ENCODE measurements at regions not wholly inside any gene's neighbourhood (a gene's known extent, or its start where the extent isn't known, plus 50 kb on each side); places are given as distances from the start of the nearest gene placed in this dataset.

DNA sequence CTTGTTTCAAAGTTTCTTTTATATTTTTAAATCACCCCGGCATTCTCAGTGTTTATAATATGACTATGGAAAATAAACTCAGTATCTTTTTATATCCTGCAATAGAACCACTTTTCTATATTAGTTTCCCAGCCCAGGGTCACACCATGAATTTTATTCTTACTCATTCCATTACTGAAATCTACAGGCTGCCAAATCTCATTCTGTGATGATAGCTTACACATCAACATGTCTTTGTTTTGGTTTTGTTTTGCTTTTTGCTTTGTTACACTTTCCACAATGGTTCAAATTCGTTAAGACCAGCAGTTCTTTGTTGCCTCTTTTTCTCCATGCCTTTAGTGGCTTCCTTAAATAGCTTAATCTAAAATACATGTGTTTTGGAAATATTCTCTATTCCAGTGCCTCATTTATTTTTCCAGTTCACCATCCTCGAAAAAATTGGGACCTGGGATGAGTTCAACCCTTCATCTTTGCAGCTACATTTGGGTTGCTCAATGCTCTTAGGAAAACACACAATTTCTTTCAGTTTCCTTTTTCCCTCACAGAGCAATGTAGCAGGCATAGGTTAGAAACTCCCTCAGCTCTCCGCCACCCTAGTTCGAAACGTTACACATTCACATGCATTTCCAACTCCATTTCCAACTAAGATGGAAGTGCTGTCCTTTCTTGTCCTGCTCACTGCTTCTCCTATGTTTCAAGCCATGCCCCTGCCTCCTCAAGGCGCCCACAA lies 1146.3 kb downstream of the MAT2B start:
- H3K27ac Mint-ChIP-seq, result no peak overlapping the region
- H3K27me3 Mint-ChIP-seq, result no peaks in the 10 kb centered on the region
- H3K4me3 Mint-ChIP-seq, result no peak overlapping the region
- H3K4me1 Mint-ChIP-seq (ENCODE audit: low read depth), result no peaks in the 10 kb centered on the region
- H3K36me3 Mint-ChIP-seq (ENCODE audit: low read depth), result no peaks in the 10 kb centered on the region
- H3K9me3 Mint-ChIP-seq, result peaks cover 5% of the 10 kb centered on the region

DNA sequence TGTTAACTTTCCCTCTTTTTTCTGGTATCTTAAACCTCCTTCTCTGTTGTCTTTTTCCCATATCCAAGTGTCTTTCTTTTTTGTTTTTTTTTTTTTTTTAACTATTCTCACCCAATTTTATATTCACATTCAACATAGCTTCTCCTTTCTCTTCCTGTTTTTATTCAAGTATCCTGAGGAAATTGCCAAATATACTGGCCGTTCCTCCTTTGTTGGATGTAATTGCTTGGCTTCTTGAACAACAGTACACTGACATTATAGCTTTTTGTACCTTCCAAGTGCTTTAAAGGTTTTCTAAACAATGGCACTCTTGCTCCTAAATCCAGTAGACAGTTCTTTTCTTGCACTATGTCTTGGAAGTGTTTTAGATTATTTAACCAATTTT lies 1146.8 kb downstream of the MAT2B start:
- Mint-ChIP-seq H3K36me3 (ENCODE audit: low read depth) (no peaks in the 10 kb centered on the region), H3K27ac (no peak overlapping the region), H3K9me3 (peaks cover 5% of the 10 kb centered on the region), H3K4me3 (no peak overlapping the region), H3K27me3 (no peaks in the 10 kb centered on the region), H3K4me1 (ENCODE audit: low read depth) (no peaks in the 10 kb centered on the region)

- H3K4me1 Mint-ChIP-seq (ENCODE audit: low read depth), result no peaks in the 10 kb centered on the region
- no peaks in the 10 kb centered on the region for H3K9me3 Mint-ChIP-seq
- H3K4me3 Mint-ChIP-seq, result no peak overlapping the region
- H3K27ac Mint-ChIP-seq, result no peak overlapping the region
- no peaks in the 10 kb centered on the region for H3K27me3 Mint-ChIP-seq
- no peaks in the 10 kb centered on the region for H3K36me3 Mint-ChIP-seq (ENCODE audit: low read depth)
Measured at GRCh38 chr5:164663198-164663989, 1158.0 kb downstream of the MAT2B start.

- Mint-ChIP-seq H3K27ac (no peak overlapping the region), H3K4me1 (ENCODE audit: low read depth) (no peaks in the 10 kb centered on the region), H3K9me3 (peaks cover 4% of the 10 kb centered on the region), H3K4me3 (no peak overlapping the region), H3K27me3 (no peaks in the 10 kb centered on the region), H3K36me3 (ENCODE audit: low read depth) (no peaks in the 10 kb centered on the region)
Measured at GRCh38 chr5:164671640-164672039, 1166.2 kb downstream of the MAT2B start.

DNA sequence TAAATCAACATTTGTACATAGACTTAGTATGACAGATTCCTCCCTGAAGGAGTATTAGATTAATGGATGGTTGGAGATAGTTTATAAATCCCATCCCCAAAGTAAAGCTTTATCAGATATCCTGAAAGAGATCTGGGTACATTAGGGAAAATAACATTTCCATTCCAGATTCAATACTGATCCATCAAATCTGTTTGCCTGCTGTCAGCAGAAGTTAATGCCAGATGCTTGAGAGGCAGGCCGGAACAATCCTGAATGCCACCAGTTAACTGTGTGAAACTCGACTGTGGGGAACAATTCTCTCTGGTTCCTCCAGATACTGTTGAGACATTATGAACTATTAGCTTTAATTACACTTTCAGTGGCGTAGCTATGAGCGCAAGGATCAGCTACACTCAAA lies 1166.8 kb downstream of the MAT2B start:
- no peaks in the 10 kb centered on the region for H3K27me3 Mint-ChIP-seq
- H3K27ac Mint-ChIP-seq, result no peak overlapping the region
- no peaks in the 10 kb centered on the region for H3K36me3 Mint-ChIP-seq (ENCODE audit: low read depth)
- H3K9me3 Mint-ChIP-seq, result peaks cover 4% of the 10 kb centered on the region
- H3K4me3 Mint-ChIP-seq, result no peak overlapping the region
- no peaks in the 10 kb centered on the region for H3K4me1 Mint-ChIP-seq (ENCODE audit: low read depth)

GRCh38 chr5:164672931-164673694 lies 1167.7 kb downstream of the MAT2B start:
- H3K4me3 Mint-ChIP-seq, result no peak overlapping the region
- H3K27ac Mint-ChIP-seq, result no peak overlapping the region
- no peaks in the 10 kb centered on the region for H3K27me3 Mint-ChIP-seq
- H3K9me3 Mint-ChIP-seq, result peaks cover 4% of the 10 kb centered on the region
- no peaks in the 10 kb centered on the region for H3K36me3 Mint-ChIP-seq (ENCODE audit: low read depth)
- no peaks in the 10 kb centered on the region for H3K4me1 Mint-ChIP-seq (ENCODE audit: low read depth)

GRCh38 chr5:164679461-164679860 lies 1174.0 kb downstream of the MAT2B start:
- H3K9me3 Mint-ChIP-seq, result no peaks in the 10 kb centered on the region
- H3K27me3 Mint-ChIP-seq, result no peaks in the 10 kb centered on the region
- no peak overlapping the region for H3K27ac Mint-ChIP-seq
- no peak overlapping the region for H3K4me3 Mint-ChIP-seq
- H3K4me1 Mint-ChIP-seq (ENCODE audit: low read depth), result no peaks in the 10 kb centered on the region
- H3K36me3 Mint-ChIP-seq (ENCODE audit: low read depth), result no peaks in the 10 kb centered on the region

DNA sequence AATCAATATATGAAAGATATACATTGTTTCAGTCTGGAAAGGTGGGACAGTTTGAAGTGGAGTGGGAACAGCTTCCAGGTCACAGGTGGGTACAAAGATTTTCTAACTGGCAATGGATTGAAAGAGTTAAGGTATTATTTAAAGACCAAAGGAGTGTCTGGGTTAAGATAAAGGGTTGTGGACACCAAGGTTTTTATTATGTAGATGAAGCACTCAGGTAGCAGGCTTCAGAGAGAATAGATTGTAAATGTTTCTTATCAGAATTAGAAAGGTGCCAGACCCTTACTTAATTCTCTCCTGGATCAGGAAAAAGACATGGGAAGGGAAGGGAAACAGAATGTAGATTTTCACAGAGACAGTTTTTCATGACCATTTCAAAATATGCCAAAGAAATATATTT lies 1174.8 kb downstream of the MAT2B start:
- no peak overlapping the region for H3K27ac Mint-ChIP-seq
- no peak overlapping the region for H3K4me3 Mint-ChIP-seq
- no peaks in the 10 kb centered on the region for H3K36me3 Mint-ChIP-seq (ENCODE audit: low read depth)
- H3K4me1 Mint-ChIP-seq (ENCODE audit: low read depth), result no peaks in the 10 kb centered on the region
- no peaks in the 10 kb centered on the region for H3K27me3 Mint-ChIP-seq
- H3K9me3 Mint-ChIP-seq, result no peaks in the 10 kb centered on the region

GRCh38 chr5:164680812-164681520 lies 1175.5 kb downstream of the MAT2B start:
- Mint-ChIP-seq H3K9me3 (no peaks in the 10 kb centered on the region), H3K4me3 (no peak overlapping the region), H3K4me1 (ENCODE audit: low read depth) (no peaks in the 10 kb centered on the region), H3K36me3 (ENCODE audit: low read depth) (no peaks in the 10 kb centered on the region), H3K27me3 (no peaks in the 10 kb centered on the region), H3K27ac (no peak overlapping the region)

DNA sequence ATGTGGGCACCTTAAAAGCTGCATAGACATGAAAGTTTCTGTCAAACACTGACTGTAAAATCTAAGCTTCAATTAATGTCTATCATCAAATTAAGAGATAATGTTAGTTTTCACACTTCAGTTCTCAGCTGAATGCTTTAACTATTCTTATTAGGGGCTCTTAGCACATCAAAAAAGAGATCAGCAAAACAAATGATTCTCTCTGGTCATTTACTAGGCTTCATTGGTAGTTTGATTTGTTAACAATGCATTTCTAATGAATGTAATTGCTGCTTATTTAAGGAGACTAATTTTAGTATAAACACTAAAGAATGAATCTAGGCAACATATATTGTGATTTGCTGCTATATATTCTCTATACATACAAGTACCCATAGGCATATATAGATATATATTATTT lies 1182.0 kb downstream of the MAT2B start:
- Mint-ChIP-seq H3K4me3 (no peak overlapping the region), H3K9me3 (peaks cover 5% of the 10 kb centered on the region), H3K27me3 (no peaks in the 10 kb centered on the region), H3K36me3 (ENCODE audit: low read depth) (no peaks in the 10 kb centered on the region), H3K4me1 (ENCODE audit: low read depth) (no peaks in the 10 kb centered on the region), H3K27ac (no peak overlapping the region)

DNA sequence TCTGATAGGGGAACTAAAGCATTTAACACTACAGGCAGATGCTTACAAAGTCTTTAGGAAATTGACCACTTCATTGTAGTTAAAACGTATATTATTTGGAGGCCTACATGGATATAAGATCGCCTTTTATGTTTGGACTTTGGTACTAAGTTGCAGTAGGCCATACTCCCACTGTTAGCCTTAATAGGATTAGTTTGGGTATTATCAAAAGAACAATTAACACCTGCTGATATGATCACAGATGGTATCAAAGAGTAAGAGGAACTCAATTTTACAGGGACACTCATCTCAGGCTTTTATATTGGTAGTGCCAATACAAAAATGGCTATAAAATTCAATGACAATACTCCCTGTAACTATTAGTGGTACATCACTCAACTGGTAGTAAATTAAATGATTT lies 1183.0 kb downstream of the MAT2B start:
- H3K9me3 Mint-ChIP-seq, result peaks cover 6% of the 10 kb centered on the region
- H3K4me3 Mint-ChIP-seq, result no peak overlapping the region
- no peak overlapping the region for H3K27ac Mint-ChIP-seq
- no peaks in the 10 kb centered on the region for H3K36me3 Mint-ChIP-seq (ENCODE audit: low read depth)
- no peaks in the 10 kb centered on the region for H3K27me3 Mint-ChIP-seq
- H3K4me1 Mint-ChIP-seq (ENCODE audit: low read depth), result no peaks in the 10 kb centered on the region

- H3K4me1 Mint-ChIP-seq (ENCODE audit: low read depth), result no peaks in the 10 kb centered on the region
- no peaks in the 10 kb centered on the region for H3K36me3 Mint-ChIP-seq (ENCODE audit: low read depth)
- no peak overlapping the region for H3K27ac Mint-ChIP-seq
- H3K4me3 Mint-ChIP-seq, result no peak overlapping the region
- no peaks in the 10 kb centered on the region for H3K27me3 Mint-ChIP-seq
- H3K9me3 Mint-ChIP-seq, result peaks cover 8% of the 10 kb centered on the region
Measured at GRCh38 chr5:164708831-164709230, 1203.4 kb downstream of the MAT2B start.

DNA sequence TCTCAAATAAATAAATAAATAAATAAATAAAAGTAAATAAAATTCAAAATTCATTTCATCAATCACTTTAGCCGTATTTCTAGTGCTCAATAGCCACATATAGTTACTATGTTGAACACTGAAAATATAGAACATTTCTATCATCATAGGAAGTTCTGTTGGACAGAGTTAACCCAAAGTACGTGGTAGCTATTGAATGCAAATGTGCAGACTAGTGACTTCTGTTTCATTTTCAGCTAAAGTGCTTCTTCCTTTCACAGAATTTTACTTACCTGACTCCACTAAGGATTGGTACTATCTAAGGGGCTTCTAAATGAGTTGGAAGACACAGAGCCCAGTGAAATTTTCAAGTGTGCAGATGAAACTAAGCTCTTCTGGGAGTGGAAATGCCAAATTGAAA lies 1208.3 kb downstream of the MAT2B start:
- Mint-ChIP-seq H3K27me3 (no peaks in the 10 kb centered on the region), H3K4me3 (no peak overlapping the region), H3K27ac (no peak overlapping the region), H3K4me1 (ENCODE audit: low read depth) (no peaks in the 10 kb centered on the region), H3K36me3 (ENCODE audit: low read depth) (no peaks in the 10 kb centered on the region), H3K9me3 (peaks cover 4% of the 10 kb centered on the region)

- Mint-ChIP-seq H3K27ac (no peak overlapping the region), H3K4me1 (ENCODE audit: low read depth) (no peaks in the 10 kb centered on the region), H3K27me3 (no peaks in the 10 kb centered on the region), H3K36me3 (ENCODE audit: low read depth) (no peaks in the 10 kb centered on the region), H3K4me3 (no peak overlapping the region), H3K9me3 (peaks cover 5% of the 10 kb centered on the region)
Measured at GRCh38 chr5:164721116-164721515, 1215.7 kb downstream of the MAT2B start.

GRCh38 chr5:164721656-164722055 lies 1216.2 kb downstream of the MAT2B start:
- Mint-ChIP-seq H3K4me3 (no peak overlapping the region), H3K9me3 (peaks cover 5% of the 10 kb centered on the region), H3K27ac (no peak overlapping the region), H3K36me3 (ENCODE audit: low read depth) (no peaks in the 10 kb centered on the region), H3K4me1 (ENCODE audit: low read depth) (no peaks in the 10 kb centered on the region), H3K27me3 (no peaks in the 10 kb centered on the region)
